ENCODE measurements at regions not wholly inside any gene's neighbourhood (a gene's known extent, or its start where the extent isn't known, plus 50 kb on each side); places are given as distances from the start of the nearest gene placed in this dataset.

- H3K9me3 ChIP-seq, result no peaks in the 10 kb centered on the region
- intact Hi-C loops (cut with DNase I; ENCODE audit: low total_unique reads), result no loop called here
- H3K36me3 ChIP-seq, result no peaks in the 10 kb centered on the region
- no peaks in the 10 kb centered on the region for H3K27me3 ChIP-seq
- DNase-seq (ENCODE audit: low spot score in 2 of 2), result no peak
- no peaks in the 10 kb centered on the region for H3K4me1 ChIP-seq
- no peak overlapping the region for H3K4me3 ChIP-seq
- H3K27ac ChIP-seq, result no peak overlapping the region
- TF ChIP-seq POLR2A (IDR thresholded peaks at IDR 0.05) (no peak), POLR2AphosphoS5 (IDR thresholded peaks at IDR 0.05) (no peak), CTCF (IDR thresholded peaks at IDR 0.05) (no peak)
Measured at GRCh38 chr14:22007784-22008412, 334.3 kb upstream of the OR4E1 start.

- Histone ChIP-seq H3K9me3 (no peaks in the 10 kb centered on the region), H3K36me3 (no peaks in the 10 kb centered on the region), H3K4me1 (no peaks in the 10 kb centered on the region), H3K4me3 (no peak overlapping the region), H3K27ac (no peak overlapping the region), H3K27me3 (no peaks in the 10 kb centered on the region)
- DNase-seq (ENCODE audit: low spot score in 2 of 2), result no peak
- intact Hi-C loops (cut with DNase I; ENCODE audit: low total_unique reads), result no loop called here
- TF ChIP-seq POLR2A (IDR thresholded peaks at IDR 0.05), result no peak
- no peak for TF ChIP-seq CTCF (IDR thresholded peaks at IDR 0.05)
- TF ChIP-seq POLR2AphosphoS5 (IDR thresholded peaks at IDR 0.05), result no peak
Measured at GRCh38 chr14:22007363-22007762, 333.7 kb upstream of the OR4E1 start.

- Histone ChIP-seq H3K4me3 (no peak overlapping the region), H3K36me3 (no peaks in the 10 kb centered on the region), H3K4me1 (no peaks in the 10 kb centered on the region), H3K27ac (no peak overlapping the region), H3K9me3 (no peaks in the 10 kb centered on the region), H3K27me3 (no peaks in the 10 kb centered on the region)
- intact Hi-C loops (cut with DNase I; ENCODE audit: low total_unique reads), result no loop called here
- no peak for DNase-seq (ENCODE audit: low spot score in 2 of 2)
- TF ChIP-seq POLR2AphosphoS5 (IDR thresholded peaks at IDR 0.05), result no peak
- no peak for TF ChIP-seq CTCF (IDR thresholded peaks at IDR 0.05)
- TF ChIP-seq POLR2A (IDR thresholded peaks at IDR 0.05), result no peak
Measured at GRCh38 chr14:22003461-22003860, 329.8 kb upstream of the OR4E1 start.

- TF ChIP-seq POLR2A (IDR thresholded peaks at IDR 0.05), result no peak
- TF ChIP-seq CTCF (IDR thresholded peaks at IDR 0.05), result peak in 2 of 3 donors; percentile 18
- no peak overlapping the region for H3K4me3 ChIP-seq
- H3K36me3 ChIP-seq, result no peaks in the 10 kb centered on the region
- H3K9me3 ChIP-seq, result no peaks in the 10 kb centered on the region
- H3K27ac ChIP-seq, result peak overlapping the region in 1 of 2 donors; percentile 43
- H3K4me1 ChIP-seq, result no peaks in the 10 kb centered on the region
- H3K27me3 ChIP-seq, result no peaks in the 10 kb centered on the region
- intact Hi-C loops (cut with DNase I; ENCODE audit: low total_unique reads), result no loop called here
- no peak for DNase-seq (ENCODE audit: low spot score in 2 of 2)
Measured at GRCh38 chr14:22002860-22003284, 329.3 kb upstream of the OR4E1 start.

GRCh38 chr14:21999402-21999801 lies 325.8 kb upstream of the OR4E1 start:
- no peak for TF ChIP-seq CTCF (IDR thresholded peaks at IDR 0.05)
- no peak for TF ChIP-seq POLR2A (IDR thresholded peaks at IDR 0.05)
- no peak for TF ChIP-seq POLR2AphosphoS5 (IDR thresholded peaks at IDR 0.05)
- no peaks in the 10 kb centered on the region for H3K27me3 ChIP-seq
- DNase-seq (ENCODE audit: low spot score in 2 of 2), result no peak
- no peak overlapping the region for H3K4me3 ChIP-seq
- intact Hi-C loops (cut with DNase I; ENCODE audit: low total_unique reads), result no loop called here
- H3K9me3 ChIP-seq, result no peaks in the 10 kb centered on the region
- no peak overlapping the region for H3K27ac ChIP-seq
- no peaks in the 10 kb centered on the region for H3K36me3 ChIP-seq
- H3K4me1 ChIP-seq, result no peaks in the 10 kb centered on the region
